Ascending aorta (tissue), 2 donors: ENCODE measurements at regions not wholly inside any gene's neighbourhood (a gene's known extent, or its start where the extent isn't known, plus 50 kb on each side); places are given as distances from the start of the nearest gene placed in this dataset.

Source experiments
- DNase-seq, 2 donors: peaks; one replicate each; pipeline ENCODE4 v3.0.0-alpha.2; 2019; ENCODE audit warnings: low spot score in 2 of 2
- H3K27ac ChIP-seq, 2 donors: fragments of 200-600 bp; sonication (generic); one replicate each; pipeline ENCODE4 v1.5.1; 2016 to 2017; ENCODE audit warnings: mild to moderate bottlenecking in 1 of 2
- H3K27me3 ChIP-seq: fragments of 200-600 bp; sonication (generic); one replicate; pipeline ENCODE4 v1.5.1; 2017
- H3K36me3 ChIP-seq, 2 donors: fragments of 200-600 bp; sonication (generic); one replicate each; pipeline ENCODE4 v1.5.1; 2016
- H3K4me1 ChIP-seq, 2 donors: fragments of 200-600 bp; sonication (generic); one replicate each; pipeline ENCODE4 v1.5.1; 2016 to 2017; ENCODE audit warnings: mild to moderate bottlenecking in 1 of 2
- H3K4me3 ChIP-seq, 2 donors: fragments of 200-600 bp; sonication (generic); one replicate each; pipeline ENCODE4 v1.5.1; 2016 to 2017; ENCODE audit warnings: mild to moderate bottlenecking in 1 of 2
- H3K9me3 ChIP-seq, 2 donors: fragments of 200-600 bp; sonication (generic); one replicate each; pipeline ENCODE4 v1.5.1; 2016
- CTCF ChIP-seq, 3 experiments: fragments of 200-600 bp in 2 of 3; fragments of 450-650 bp in 1 of 3; sonication (generic) in 2 of 3; IDR thresholded peaks; one replicate each; pipeline ENCODE4 v1.5.1; 2016 to 2019; ENCODE audit warnings: antibody characterized with exemption in 3 of 3, mild to moderate bottlenecking in 1 of 3, moderate library complexity in 1 of 3
- intact Hi-C: fragments of 100-400 bp; cut with DNase I; formaldehyde crosslinking; loops from one replicate; pipeline ENCODE4 v1.15.1; 2023

DNA sequence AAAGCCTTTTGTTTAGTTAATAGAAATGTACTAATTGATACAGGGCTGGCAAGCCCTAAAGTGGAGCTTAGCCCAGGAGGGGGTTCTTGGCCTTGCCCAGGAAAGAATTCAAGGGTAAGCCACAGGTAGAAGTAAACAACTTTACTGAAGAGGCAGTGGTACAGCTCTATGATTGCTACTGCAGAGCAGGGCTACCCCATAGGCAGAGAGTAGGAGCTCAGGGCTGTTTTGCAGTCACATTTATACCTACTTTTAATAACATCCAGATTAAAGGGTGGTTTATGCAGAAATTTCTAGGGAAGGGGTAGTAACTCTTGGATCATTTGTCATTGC lies 680.4 kb upstream of the GJE1 start:
- no peaks in the 10 kb centered on the region for H3K4me1 ChIP-seq
- no peaks in the 10 kb centered on the region for H3K36me3 ChIP-seq
- intact Hi-C loops: no loop called here
- no peak for TF ChIP-seq CTCF (IDR thresholded peaks at IDR 0.05)
- no peaks in the 10 kb centered on the region for H3K9me3 ChIP-seq
- no peaks in the 10 kb centered on the region for H3K27me3 ChIP-seq
- H3K27ac ChIP-seq: no peak overlapping the region
- no peak overlapping the region for H3K4me3 ChIP-seq
- no peak for DNase-seq

- TF ChIP-seq CTCF (IDR thresholded peaks at IDR 0.05): no peak
- Histone ChIP-seq H3K9me3 (no peaks in the 10 kb centered on the region), H3K27ac (no peak overlapping the region), H3K36me3 (no peaks in the 10 kb centered on the region), H3K4me3 (no peak overlapping the region), H3K4me1 (no peaks in the 10 kb centered on the region), H3K27me3 (no peaks in the 10 kb centered on the region)
- no peak for DNase-seq
- intact Hi-C loops: no loop called here
These were observed 681.0 kb upstream of the GJE1 start for GRCh38 chr6:141451511-141452353.

- Histone ChIP-seq H3K27me3 (no peaks in the 10 kb centered on the region), H3K4me1 (no peaks in the 10 kb centered on the region), H3K27ac (no peak overlapping the region), H3K4me3 (no peak overlapping the region), H3K36me3 (no peaks in the 10 kb centered on the region), H3K9me3 (no peaks in the 10 kb centered on the region)
- TF ChIP-seq CTCF (IDR thresholded peaks at IDR 0.05): no peak
- DNase-seq: no peak
- intact Hi-C loops: no loop called here
These were observed 681.6 kb upstream of the GJE1 start for GRCh38 chr6:141451181-141451510.

DNA sequence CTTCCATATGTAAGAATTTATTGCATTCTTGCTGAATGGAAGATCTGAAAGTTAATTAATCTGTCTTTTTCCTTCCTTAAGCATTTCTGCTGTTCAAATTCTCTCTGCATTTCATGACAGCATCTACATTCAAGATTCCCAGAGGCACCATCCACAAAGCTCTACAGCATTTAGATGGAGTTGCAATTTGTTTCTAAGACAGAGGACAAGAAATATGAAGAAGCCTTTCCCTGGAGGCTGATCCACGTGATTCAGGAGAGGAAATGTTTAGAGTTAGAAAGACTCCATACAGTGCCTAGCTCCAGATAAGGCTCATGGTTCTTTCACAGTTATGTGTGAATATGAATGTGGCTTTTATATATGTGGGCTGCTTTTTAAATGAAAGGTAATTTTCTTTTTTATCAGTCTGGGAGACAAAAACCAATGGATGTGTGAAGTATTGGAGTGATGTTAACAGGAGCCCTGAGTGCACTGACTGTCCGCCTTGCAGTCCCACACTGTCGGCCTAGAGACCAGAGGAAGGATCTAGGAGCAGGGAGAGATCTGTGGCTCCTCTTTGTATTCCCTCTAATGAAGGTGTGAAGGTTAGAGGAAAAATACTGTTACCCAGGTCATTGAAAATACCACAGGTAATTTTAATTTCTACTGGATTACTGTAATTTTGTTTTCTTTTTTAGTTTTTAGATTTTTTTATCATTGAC lies 686.6 kb upstream of the GJE1 start:
- Histone ChIP-seq H3K36me3 (no peaks in the 10 kb centered on the region), H3K4me3 (no peak overlapping the region), H3K27ac (no peak overlapping the region), H3K4me1 (no peaks in the 10 kb centered on the region), H3K27me3 (no peaks in the 10 kb centered on the region), H3K9me3 (no peaks in the 10 kb centered on the region)
- DNase-seq: no peak
- no peak for TF ChIP-seq CTCF (IDR thresholded peaks at IDR 0.05)
- intact Hi-C loops: no loop called here

DNA sequence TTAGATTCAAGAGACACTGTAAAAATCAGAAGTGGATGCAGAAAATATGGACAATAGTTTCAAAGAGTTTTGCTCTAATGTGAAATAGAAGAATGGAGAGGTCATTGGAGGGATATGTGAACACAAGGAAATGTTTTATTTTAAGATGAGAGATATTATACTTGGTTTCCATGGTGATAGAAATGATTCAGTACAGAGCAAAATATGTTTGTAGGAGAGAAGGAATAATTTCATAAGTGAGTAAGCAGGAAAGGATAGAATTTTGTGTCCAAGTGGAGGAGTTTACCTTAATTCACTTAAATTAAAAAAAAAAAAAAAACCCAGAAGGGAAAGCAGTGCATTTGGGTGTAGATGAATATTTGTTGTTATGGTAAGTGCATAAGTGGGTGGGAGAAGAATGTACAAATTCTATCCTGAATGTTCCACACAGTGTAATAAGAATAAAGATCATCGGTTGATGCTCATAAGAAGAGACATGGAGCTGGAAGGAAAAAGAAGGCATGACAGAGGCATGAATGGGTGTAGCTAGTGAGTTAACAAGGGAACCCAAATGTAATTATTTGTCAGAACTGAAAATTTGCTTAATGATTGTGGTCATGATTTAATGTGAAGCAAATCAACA lies 688.9 kb upstream of the GJE1 start:
- no peak for DNase-seq
- intact Hi-C loops: no loop called here
- no peaks in the 10 kb centered on the region for H3K9me3 ChIP-seq
- TF ChIP-seq CTCF (IDR thresholded peaks at IDR 0.05): no peak
- no peaks in the 10 kb centered on the region for H3K27me3 ChIP-seq
- no peaks in the 10 kb centered on the region for H3K36me3 ChIP-seq
- no peak overlapping the region for H3K4me3 ChIP-seq
- no peak overlapping the region for H3K27ac ChIP-seq
- no peaks in the 10 kb centered on the region for H3K4me1 ChIP-seq
